NCI-H1417 (cell line): ENCODE measurements at regions not wholly inside any gene's neighbourhood (a gene's known extent, or its start where the extent isn't known, plus 50 kb on each side); places are given as distances from the start of the nearest gene placed in this dataset.
A peak's percentile ranks its signal among the peaks of the same experiment; 100 is the strongest.

Experiments used
- DNase-seq, 3 experiments: peaks; one replicate each; lab custom pipeline; 2025; lab: John Stamatoyannopoulos, UW

DNA sequence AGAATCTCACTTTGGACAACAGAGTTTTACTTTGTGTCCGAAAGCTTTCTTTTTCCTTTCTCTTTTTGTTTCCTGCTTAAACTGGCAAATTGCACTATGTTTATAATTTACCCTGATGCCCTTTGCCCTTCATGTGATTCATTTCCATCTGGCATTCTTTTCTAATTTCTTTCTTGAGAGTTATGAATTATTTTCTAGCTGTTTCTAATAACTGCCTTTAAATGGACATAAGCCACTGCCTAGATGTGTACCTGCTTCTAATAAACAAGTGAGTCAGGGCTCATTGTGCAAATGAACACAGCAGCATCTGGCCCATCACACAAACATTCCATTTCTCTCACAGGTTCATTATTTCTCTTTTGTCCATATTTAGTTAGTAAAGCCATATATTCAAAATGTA is 242.3 kb upstream of the GPRIN3 start:
- no peak for DNase-seq

DNA sequence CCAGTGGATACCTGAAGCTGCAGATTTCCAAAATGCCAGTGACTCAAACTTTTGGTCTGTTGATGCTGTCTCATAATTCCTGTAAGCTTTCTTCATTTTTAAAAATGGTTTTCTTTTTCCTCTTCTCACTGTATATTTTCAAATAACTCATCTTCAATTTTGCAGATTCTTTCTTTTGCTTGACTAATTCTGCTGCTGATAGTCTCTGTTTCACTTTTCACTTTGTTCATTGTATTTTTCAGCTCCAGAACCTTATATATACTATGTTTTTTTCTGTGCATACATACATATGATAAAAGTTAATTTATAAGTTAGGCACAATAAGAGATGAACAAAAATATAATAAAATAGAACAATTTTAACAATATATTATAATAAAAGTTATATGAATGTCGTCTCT is 237.7 kb upstream of the GPRIN3 start:
- no peak for DNase-seq

DNA sequence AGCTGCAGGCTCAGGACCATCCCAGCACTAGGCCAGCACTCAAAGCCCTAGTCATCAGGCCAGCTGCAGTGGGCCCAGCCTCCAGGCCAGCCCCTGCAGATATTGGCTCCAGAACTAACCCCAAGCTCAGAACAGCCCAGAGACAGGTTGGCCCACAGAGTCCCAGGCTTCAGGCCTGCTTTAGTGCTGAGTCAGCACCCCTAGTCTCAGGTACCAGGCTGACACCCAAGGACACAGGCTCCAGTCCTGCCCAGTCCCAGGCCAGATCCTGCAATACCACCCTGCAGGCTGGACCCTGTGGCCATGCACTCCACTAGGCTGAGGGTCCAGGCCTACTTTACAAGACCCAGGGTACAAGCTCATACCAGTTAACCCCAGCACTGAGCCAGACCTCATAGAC is 234.4 kb upstream of the GPRIN3 start:
- DNase-seq, result no peak

DNA sequence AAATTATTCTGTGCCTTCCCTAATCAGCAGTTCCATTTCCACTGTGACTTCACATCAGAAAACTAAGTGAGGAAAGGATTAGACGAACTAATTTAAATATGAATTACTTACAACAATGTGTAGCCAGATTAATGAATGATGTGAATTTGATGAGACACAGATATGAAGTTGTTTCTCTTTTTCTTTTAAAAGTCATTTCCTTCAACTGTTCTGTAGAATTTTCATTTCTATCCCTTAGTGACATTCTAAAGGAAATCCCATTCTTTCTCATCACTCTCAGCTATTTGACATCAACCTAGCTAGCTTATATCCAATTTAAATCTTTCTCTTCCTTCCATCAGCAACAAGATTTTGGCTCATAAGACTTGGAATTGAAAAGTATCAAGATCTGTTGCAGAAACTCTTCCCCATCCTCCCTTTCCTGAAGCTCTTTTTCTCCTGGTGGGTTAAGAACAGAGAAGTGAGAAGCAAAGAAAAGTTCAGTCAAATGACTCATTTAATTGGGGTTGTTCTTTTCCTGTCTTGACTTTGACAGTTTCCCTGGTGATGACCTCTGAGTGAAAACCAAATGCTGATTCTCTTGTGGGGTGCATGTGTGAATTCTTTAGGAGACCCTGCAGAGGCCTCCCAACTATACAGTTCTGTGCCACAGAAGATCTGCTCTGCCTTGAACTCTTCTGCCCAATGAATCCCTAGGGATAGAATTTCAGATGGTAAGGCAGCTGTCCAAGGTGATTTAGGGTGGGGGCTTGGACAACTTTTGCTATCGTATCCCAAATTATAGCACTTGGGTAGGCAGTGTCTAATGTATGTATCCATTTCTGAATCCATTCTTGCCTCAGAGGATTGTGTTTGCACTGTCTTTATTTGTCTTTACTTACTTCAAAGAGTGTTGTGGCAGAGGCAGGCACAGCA is 232.5 kb upstream of the GPRIN3 start:
- no peak for DNase-seq

DNA sequence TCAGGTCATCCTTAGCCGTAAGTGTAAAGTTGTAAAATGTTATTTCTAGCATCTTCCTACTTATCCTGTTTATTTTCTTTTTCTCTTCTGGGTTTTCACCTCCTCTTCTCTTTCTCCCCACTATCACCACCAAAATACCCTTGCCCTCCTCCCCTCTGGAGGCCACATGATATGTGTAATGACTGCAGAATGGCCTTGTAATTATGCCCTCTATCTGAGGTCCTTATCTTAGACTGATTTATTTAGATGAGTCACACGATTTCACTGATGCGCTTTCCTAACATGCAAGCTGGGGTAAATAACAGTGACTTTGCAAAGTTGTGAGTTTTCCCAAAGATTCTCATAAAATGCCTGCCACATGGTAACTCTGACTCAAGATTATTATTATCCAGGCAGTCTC is 231.8 kb upstream of the GPRIN3 start:
- DNase-seq, result no peak

DNA sequence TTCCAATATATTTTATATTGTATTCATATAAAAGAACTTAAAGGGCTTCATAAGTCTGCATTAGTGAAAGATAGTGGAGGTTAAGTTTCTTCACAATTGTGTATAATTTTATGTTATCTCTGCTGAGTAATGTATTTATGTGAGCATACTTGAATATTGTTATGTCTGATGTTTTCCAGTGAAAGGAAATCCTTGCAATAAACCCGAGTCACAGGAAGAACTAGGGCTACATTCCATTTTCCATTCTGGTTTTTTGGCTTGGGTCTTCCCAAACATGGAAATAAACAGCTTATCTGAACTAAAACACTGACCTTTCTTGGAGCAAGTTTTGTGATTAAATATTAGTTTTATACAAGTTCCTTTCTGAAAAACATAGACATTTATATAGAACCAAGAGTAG is 231.3 kb upstream of the GPRIN3 start:
- DNase-seq, result no peak

DNA sequence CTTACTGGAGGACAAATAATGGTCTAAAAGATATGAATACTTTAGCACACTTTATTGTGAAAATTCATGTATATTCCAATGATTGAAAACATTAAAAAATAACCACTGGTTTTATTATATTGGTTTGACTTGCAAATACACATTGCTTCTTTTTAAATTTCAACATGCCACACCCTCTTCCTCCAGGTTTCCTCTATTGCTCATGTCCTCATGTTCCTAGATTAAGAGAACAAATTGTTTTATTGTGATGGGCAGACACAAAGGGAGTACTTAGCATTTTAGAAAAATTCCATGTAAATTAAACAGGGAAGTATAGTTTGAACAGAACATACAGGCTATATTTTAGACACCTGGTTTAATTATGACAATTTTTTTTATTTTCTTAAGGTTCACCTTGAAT is 230.6 kb upstream of the GPRIN3 start:
- no peak for DNase-seq

DNA sequence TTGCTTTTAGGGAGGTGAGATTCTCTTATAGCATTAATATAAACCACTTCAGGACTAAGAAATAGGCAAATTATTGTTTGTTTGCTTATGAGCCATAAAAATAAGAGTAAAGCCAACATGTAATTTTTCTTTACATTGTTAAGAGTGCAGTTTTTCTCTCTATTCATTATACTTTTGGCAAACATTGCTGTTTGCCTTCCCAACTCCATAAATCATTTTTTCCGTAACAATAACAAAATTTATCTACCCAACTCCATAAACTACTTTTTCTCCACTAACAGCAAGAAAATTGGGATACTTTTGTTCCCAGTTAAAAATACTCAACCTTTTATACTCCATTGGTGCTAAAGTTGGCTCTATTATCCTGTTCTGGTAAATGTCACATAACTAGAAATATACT is 229.7 kb upstream of the GPRIN3 start:
- DNase-seq, result no peak

DNA sequence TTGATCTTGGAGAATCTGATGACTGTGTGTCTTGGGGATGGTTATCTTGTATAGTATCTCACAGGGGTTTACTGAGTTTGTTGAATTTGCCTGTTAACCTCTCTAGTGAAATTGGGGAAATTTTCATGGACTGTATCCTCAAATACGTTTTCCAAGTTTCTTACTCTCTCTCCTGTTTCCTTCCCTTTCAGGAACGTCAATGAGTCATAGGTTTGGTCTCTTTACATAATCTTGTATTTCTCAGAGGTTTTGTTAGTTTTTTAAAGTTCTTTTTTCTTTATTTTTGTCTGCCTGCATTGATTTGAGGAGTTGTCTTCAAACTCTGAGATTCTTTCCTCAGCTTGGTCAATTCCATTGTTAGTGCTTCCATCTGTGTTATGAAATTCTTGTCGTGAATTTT is 227.7 kb upstream of the GPRIN3 start:
- no peak for DNase-seq

DNA sequence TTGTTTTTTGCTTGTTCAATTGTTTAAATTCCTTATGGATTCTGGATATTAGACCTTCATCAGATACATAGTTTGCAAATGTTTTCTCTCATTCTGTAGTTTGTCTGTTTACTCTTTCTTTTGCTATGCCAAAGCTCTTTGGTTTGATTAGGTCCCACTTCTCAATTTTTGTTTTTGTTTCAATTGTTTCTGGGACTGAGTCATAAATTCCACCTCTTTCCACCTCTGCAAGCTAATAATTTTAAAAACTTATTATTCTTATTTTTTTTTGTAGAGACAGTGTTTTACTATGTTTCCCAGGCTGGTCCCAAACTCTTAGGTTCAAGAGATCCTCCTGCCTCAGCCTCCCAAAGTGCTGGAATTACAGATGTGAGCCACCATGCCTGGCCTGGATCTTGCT is 226.8 kb upstream of the GPRIN3 start:
- DNase-seq, result no peak

DNA sequence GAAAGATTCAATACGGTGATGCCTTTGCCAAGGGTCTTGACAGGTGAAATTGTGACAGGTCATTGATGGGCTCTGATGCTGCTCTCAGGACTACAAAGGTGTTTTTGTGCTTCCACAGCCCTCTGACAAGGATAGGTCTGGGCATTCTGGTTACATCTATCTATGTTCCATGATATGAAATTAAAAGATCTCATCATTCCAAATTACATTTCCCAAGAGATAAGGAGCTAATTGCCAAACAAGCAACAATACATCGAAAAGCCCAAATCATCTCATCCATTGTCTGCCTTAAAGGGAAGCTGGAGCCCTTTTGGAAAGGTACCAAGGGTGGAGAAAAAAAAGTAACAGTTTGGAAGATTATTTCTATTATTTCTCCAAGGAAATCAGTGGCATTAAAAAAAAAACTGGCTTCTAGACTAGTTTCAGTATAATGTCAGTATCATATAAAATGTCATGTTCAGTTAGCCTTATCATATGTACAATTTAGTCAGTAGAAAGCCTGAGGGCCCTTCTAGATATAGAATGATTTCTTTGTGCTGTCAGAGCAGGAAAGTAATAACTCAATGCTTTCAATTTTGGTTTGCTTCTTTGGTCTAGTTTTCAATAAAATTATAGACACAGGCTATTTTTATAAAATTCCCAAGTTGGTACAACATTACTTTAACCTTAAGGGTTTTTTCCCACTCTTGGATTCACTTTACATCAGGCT is 224.5 kb upstream of the GPRIN3 start:
- no peak for DNase-seq

DNA sequence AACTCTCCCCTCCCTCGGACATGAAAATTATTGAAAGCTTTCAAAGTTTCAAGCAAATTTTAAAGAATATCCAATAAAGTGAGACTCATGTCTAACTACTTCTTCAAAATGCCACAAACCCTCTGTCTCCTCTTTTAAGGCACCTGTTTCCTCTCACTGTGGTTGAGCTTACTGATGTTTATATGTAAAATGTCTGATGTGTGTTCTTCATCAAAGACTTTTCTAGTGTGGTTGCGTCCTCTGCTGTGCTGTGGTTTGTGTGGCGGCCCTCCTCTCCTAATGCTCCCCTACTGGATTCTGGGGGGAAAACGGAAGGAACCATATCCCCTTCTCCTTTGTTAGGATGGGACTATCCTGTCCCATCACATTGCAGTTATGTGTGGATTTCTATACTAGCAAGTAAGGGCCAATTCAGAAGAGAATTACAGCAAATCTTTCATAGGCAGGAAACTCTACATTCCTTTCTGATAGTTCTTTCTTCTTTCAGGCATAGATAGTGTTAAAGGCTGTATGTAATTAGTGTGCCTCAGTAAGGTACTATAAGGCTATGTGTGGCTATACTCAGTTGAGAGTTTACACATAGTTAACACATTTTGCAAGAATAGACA is 221.0 kb upstream of the GPRIN3 start:
- DNase-seq, result no peak

DNA sequence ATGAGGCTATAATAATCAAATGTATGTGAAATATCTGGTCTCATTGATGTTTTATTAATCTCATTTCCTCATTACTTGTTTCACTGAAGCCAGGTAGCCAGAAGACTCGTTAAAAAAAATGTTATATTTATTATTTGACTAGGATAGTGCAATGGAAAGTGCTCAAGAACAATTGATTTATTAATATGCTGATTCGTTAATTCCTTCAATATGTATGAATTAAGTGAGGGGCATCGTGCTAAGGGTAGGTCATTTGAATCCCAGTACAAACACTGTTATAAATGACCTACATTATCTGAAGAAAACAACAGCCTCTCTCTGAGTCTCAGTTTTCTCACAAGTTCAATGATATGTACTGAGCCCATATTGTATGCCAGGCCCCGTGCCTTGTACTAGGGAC is 214.2 kb upstream of the GPRIN3 start:
- DNase-seq, result no peak

DNA sequence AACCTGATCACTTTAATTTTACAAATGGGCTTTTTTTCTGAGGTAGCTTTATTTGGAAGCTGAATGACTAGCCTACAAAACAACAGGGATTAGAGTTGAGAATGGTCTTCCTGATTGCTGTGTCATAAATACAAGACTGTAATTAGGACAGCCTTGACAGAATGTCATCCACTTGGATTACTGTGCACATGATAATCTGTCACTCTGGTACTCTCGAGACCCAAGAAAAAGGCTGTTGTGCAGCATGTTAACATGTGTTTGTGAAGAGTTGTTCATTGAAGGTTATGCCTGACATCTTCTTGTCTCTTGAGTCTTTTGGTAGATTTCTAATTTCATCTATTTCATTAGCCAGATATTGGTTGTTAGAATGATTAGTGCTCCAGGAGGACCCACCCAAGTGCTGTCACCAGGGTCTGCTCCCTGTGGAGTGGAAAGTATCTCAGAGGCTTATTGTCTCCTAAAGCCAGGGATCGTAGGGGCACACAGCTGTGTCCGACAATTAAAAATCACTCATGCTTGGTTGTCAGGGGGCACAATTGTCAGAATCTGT is 212.2 kb upstream of the GPRIN3 start:
- no peak for DNase-seq

DNA sequence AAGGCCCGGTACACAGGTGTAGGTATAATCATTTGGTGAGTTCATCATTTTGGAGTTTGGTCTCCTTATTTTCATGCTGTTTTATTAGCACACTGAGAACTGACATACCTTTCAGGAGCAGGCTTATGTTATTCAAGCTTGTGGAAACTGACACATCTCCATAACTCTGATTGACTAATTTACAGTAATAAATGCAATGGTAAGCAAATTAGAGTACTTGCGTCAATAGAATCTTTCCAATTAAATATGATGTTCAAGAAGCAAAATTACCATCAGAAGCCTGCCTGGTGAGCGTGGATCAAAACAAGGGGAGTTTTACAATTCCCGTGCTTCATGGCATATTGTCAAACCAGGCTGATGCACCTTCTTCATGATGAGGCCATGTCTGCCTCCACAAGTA is 210.7 kb upstream of the GPRIN3 start:
- DNase-seq, result peak in 1 of 3 experiments; percentile 36

DNA sequence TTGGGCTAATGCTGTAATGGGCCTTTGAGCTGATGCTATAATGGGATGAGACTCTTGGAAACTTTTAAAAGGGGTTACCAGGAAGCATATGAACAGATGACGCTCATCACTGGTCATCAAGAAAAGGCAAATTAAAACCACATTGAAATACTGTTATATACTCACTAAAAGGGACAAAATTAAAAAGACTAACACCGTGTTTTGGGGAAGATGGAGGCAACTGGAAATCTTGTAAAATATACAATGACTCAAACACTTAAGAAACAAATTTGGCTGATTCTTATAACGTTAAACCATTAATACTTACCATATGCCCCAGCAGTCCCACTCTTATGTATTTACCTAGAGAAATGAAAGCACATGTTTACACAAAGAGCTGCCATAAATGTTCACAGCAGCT is 207.2 kb upstream of the GPRIN3 start:
- DNase-seq, result no peak

DNA sequence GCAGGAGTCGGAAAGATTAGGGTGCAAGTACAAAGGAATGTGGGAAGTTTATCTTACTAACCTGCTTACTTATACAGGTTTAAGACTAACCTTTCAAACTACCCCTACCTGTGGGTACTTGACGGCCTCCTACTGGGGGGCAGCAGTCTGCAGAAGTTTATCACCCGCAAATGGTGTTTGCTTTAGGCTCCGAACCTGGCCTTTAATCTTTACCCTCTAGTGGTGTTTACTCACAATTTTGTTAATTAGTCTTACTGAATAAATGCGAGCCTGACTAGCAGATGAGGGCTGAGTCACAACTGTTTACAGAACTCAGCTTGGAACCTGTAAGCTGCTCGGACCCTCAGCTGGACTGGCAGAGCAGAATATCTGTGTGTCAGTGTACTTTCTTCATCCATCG is 204.2 kb upstream of the GPRIN3 start:
- peak in 2 of 3 experiments; percentile 60 to 81 for DNase-seq

DNA sequence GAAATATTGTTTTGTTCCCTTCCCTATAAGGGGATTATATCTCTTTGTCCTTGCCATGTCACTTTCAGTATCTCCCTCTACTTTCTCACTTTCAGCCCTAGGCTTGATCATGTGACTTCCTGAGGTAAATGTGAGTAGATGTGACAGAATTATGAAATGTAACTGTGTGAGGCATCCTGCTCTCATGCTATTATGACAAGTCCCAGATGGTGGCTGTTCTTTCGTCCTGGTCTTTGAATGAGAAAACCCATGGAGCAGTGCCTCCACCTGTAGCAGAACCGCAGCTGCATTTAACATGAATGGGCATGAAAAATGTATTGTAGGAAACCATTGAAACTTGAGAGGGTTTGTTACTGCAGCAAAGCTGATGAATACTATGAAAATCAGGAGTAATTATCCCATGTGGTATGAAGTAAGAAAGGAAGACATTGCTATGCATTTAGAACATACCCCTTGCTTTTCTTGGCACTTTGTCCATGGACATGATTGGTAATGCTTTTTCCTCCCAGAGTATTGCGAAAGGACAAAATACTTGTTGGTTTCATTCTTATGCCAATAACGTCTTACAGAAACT is 202.2 kb upstream of the GPRIN3 start:
- no peak for DNase-seq

DNA sequence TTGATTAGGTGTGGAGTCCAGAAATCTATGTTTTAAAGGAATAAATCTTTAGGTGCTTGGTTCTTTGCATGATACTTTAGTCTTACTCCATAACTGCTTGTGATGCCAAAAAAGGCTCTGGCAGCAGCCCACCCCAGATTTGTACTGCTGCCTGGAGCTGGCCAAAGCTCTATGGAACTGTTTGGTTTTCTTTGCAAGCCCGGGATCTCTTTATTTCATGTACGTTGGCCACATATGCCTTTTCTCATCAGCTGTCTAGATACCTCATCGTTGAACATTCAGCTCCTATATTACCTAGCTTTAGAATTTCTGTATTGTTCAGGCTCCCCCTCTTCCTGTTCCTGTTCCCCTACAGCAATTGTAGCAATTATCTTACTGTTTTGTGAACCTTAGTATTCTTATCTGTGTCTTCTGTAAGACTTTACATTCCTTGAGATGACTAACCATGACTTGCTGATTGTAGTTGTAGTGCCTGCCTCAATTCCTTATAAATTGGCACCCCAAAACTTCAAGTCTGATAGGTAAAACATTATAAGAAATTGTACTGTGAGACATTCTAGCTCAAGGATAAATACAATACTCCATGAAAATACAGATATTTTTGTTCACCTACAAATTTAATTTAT is 199.4 kb upstream of the GPRIN3 start:
- no peak for DNase-seq

DNA sequence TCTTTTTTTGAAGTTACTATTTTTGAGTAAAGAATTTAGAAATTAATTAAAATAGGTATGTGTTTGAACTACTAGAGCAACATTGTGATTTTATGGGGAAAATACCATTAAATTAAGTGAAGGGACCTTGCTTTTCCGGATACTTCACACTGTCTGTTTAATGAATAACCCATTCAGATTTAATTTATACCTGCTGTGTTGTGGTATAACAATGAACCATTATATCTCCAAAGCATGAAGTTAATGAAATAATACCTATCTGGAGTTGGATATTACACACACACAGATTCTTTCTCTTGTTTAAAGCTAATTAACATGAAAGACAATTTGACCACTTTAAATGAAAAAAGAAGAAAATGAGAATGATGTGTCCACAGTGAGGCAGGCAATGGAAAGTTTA is 195.0 kb upstream of the GPRIN3 start:
- peak in 1 of 3 experiments; percentile 14 for DNase-seq

DNA sequence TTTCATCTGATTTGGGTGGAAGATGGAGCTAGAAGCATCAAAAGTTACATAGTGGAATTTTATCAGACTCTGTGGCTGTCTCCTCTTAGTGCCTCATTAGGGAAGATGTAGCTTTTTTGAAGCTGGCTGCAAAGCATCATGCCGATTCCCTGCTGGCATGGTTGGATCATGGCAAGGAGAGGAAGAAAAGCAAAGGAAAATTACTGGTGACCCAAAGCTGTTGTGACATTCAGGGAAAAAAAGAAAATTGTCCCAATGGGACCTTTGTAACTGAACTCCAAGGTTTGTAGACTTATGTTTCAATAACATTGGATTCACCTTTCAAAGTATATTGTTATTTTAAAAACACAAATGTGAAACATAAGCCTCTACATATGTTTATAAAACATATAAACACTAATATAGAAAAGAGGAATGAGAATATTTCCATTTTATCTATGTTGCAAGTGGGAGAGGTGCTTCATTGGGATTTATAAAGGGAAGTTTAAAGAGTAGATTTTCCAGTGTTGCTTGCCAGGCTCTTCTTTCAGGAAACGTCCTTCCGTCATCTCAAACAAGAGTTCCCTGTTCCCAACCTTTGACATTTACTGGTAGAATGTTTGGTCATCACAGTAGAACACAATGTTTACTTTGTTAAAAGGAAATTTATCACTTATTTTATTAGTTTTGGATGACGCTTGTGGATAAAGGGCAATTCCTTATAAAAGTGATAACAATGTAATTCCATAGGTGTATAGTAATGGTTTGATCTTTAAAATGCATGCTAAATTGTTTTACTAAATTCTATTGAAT is 190.1 kb upstream of the GPRIN3 start:
- no peak for DNase-seq
